Left renal pelvis (tissue), 4 donors: ENCODE measurements at regions not wholly inside any gene's neighbourhood (a gene's known extent, or its start where the extent isn't known, plus 50 kb on each side); places are given as distances from the start of the nearest gene placed in this dataset.
A peak's percentile ranks its signal among the peaks of the same experiment; 100 is the strongest.
"Not testable (repeated sequence)": the region's sequence is repeated elsewhere in the genome, so short reads cannot be mapped to it uniquely, and the experiment has no call there.

Experiments
- DNase-seq, 4 donors: peaks; one replicate each; pipeline ENCODE4 v3.0.0-alpha.2; 2013; ENCODE audit warnings: low read depth in 4 of 4, low spot score in 3 of 4

DNA sequence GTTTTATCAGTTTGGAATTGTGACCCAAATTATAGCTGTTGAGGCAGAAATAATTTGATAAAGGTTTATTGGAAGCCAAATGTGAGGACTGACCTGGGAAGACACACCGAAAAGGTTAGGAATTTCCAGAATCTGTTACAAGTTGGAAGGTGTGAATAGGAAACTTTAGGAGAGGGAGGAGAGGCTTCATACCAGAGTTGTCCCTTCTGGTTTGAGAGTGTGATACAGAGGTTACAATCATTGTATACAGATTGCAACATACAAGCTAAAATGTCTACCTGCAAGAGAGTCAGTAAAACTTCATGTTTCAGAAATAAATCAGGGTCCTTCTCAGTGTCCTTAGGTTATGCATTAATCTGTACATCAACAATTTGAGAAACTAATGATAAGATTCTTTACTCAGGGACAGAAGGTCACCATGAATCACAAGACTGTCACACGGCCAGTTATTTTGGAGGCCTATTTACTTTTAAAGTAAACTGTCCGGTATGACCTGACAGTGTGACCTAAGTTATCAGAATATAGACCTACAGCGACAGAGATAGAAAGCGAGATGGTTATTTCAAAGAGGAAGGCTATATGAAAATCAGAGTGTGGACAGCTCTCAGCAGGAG is 204.9 kb upstream of the CTNND2 start:
- no peak for DNase-seq

DNA sequence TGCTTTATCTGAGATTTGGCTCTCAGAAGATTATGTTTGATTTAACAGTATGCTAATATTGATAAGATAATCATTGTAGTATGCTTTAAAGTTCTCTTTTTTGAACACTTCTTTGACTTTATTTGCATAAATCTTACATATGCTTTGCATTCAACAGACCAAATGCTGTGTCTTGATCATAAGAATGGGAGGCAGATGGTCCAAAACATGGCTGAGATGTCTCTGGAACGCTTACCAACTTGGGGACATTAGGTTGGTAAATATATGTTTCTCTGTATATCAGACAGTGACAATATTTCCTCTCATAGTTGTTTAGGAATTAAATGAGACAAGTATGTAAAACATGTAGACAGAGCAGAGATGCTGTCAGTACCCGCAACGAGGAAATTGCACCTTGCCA is 197.9 kb upstream of the CTNND2 start:
- DNase-seq, result no peak

DNA sequence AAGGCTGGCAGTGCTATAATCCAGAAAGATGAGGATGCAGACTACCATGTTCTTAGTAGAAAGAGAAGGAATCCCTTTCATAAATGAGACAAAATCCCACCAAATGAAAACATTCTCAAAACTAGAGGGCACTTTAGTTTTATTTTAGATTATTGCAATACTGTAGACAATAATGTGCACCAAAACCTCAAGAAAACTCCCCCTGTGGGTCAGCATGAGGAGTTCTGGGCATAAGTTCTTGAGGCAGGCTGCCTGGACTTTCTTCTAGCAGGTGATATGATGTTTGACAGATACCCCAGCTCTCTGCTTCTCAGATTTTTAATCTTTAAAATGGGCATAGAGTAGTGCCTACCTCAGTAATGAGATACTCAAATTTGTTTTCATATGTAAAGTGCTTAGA is 196.3 kb upstream of the CTNND2 start:
- no peak for DNase-seq

DNA sequence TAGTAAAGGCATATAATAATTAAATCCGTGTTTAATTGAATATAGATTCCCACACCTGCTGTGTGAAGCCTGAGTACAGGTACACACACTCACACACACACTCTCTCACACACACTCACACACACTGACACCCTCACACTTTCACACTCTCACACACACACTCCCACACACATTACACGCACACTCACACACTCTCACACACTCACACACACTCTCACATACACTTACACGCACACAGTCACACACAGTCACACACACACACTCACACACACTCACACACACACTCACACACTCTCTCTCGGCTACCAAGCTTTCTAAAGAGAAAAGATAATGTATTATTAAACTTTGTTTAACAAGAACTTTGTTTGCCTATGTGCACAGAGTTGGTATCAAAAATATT is 195.1 kb upstream of the CTNND2 start:
- no peak for DNase-seq

DNA sequence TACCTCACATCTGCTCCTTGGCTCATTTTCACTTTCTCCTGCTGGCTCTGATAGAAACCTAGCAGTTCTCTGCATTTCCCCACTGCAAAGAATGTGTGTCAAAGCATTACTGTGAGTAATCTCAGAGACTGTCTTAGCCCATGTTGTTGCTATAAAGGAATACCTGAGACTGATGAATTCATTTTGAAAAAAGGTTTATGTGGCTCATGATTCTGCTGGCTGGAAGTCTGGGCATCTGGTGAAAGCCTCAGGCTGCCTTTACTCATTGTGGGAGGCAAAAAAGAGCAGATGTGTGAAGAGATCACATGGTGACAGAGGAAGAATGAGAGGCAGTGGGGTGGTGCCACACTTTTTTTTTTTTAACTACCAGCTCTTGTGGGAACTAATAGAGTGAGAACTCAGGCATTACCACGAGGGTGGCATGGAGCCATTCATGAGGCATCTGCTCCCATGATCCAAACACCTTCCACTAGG is 191.6 kb upstream of the CTNND2 start:
- no peak for DNase-seq

DNA sequence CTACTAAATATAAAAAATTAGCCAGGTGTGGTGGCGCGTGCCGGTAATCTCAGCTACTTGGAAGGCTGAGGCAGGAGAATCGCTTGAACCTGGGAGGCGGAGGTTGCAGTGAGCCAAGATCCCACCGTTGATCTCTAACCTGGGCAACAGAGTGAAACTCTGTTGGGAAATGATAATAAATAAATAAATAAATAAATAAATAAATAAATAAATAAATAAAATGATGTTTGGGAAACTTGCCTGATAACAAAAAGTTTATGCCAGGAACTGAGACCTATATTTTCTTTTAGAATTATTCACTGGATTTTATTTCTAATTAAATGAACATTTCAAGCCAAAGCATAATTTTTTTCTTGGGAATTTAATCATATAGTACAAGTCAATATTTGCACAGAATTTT is 189.3 kb upstream of the CTNND2 start:
- DNase-seq, result no peak

DNA sequence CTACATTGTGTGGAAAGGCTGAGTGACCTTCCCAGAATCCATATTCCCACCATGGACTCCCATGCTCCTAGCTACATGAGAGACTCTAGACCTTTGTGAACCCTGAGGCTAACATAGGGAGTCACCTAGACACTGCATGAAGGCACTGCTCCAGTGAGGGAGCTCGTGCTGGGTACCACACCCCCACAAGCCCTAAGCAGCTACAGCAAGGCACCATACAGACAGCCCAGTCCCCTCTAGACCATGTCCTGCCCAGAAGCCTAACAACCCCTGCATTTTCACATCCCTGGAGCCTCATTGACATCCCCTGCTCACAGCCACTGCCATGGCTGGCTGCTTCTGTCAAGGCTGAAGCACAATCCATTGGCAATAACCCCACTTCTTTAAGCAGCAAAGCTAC is 176.5 kb upstream of the CTNND2 start:
- DNase-seq, result no peak

DNA sequence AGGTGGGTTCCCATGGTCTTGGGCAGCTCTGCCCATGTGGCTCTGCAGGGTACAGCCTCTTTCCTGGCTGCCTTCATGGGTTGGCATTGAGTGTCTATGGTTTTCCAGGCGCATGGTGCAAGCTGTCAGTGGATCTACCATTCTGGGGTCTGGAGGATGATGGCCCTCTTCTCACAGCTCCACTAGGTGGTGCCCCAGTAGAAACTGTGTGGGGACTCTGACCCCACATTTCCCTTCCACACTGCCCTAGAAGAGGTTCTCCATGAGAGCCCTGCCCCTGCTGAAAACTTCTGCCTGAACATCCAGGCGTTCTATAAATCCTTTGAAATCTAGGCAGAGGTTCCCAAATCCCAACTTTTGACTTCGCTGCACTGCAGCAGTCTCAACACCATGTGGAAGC is 174.0 kb upstream of the CTNND2 start:
- not testable (repeated sequence) for DNase-seq

DNA sequence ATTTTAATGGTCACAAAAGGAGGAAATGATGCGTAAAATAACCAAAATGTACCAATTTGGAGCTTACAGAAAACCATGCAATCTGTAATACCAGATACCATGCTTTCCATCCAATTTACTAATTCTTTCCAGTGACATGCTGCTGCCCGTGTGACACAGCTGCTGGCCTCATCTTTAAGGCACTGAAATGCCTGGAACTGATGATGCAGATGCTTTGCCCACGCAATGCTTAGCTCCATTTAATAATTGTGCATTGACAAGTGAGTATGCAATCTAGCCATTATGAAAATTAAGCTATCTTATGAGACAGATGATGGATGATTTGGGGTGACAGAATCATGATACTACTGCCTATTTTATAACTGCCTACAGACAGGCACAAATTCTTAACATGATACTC is 169.2 kb upstream of the CTNND2 start:
- no peak for DNase-seq

DNA sequence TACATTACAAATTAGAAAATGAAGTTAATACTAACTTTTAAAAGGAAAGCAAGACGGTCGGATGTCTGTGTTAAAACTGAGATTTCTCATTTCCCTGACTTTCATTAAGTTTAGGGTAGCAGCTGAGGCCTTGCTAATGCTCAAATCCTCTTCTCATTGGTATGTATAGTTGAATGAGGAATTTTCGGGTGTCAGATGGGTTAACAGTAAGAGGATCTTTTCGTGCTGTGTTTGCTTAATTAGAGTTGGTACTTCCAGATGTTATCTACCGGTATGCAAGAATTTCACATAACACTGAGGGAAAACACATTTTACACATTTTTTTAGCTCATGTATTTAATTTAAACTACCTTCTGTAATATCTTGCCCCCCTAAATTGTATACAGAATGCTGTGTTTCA is 168.2 kb upstream of the CTNND2 start:
- DNase-seq, result no peak

DNA sequence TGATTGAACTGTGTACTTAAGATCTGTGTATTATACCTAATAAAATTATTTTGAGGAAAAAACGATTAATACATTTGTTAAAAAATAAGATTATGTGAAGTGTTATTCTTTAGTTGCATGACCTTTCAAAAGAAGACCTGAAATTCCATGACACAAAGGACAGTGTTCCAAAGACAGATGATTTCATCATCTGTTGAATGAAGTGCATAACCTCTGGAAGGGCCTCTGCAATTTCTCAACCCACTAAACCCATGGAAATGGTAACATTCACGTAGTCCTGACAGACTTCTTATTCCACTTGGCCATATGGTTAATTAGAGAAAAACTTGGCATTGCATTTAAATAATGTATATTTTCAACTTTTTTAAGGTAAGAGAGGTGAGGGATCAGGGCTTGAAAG is 167.2 kb upstream of the CTNND2 start:
- no peak for DNase-seq

DNA sequence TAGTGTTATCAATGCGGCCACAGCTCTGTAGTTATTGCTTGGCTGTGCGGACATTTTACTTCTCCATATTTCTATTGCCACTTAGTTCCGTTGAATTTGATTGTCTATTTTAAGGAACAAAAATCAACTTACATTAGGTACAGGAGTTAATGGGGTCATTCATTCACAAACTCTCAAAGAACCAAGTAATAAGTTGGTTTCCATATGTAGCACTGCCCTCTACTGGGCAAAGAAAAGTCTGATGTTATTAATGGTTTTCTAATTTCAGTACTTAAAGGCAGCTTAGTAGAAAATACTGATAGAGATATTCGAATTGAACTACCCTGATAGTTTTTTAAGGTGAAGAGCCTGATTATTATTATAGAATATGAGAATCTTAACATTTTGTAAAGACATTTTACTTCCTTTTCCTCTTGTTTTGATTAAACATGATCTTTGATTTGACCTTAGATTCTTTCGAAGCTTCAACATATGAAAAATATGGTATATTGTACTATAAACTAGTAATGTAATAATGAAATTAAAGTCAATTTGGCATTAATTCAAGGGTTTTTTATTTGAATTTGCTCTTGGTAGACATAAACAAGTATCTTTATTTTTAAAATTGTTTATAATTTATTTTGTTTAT is 119.5 kb upstream of the CTNND2 start:
- DNase-seq, result peak; percentile 8 to 19 (median 13)

DNA sequence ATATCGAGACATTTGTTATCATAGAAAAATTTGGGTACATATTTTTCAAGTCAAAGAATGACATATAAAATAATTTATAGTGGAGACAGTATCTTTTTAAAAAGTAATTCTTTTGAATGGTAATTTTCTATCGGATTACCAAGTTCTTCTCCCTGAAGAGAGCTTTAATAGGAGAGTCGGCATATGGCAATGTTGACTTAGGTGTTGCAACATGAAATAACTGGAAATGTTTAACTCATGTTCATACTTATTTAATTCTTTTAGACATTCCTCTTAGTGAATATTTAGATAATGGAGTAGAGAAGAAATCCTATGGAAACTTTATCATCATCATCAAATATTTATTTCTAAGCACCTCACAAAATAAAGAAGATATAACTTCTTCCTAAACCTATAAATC is 118.2 kb upstream of the CTNND2 start:
- no peak for DNase-seq

DNA sequence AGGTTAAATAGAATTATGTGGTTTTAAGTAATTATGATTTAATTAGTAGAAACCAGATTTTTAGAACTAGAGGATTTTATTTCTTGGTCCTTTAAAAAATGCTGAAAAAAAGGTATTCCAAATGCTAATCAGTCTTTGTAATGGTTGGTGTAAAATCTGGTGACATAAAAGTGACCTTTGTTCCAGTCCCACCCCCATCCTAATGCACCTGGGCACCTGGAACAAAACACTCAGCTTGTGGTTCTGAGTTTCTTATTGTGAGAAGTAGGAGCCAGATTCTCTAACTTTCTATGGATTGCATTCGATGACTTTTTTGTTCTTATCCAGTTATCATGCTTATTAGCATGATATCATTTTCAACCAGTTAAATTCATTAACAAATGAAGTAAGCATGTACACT is 115.1 kb upstream of the CTNND2 start:
- DNase-seq, result no peak

DNA sequence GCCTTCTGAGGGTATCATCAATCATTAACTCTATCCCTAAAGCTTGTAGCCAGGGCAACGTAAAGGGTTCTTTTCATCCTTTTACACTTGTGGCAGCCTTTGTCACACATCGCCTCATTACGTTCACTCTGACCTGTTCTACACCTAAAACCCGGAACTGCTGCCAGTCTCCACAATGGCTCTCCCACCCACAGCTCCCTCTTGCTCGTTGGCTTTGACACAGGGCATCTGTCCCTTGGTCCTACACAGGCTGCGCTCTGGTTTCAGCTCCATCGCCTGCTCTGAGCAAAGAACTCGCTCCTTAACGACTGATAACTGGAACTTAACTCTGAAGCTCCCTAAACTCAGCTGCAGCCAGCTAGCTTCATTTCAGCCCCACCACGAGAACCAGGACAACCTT is 112.8 kb upstream of the CTNND2 start:
- DNase-seq, result peak in 1 of 4 donors; percentile 1

DNA sequence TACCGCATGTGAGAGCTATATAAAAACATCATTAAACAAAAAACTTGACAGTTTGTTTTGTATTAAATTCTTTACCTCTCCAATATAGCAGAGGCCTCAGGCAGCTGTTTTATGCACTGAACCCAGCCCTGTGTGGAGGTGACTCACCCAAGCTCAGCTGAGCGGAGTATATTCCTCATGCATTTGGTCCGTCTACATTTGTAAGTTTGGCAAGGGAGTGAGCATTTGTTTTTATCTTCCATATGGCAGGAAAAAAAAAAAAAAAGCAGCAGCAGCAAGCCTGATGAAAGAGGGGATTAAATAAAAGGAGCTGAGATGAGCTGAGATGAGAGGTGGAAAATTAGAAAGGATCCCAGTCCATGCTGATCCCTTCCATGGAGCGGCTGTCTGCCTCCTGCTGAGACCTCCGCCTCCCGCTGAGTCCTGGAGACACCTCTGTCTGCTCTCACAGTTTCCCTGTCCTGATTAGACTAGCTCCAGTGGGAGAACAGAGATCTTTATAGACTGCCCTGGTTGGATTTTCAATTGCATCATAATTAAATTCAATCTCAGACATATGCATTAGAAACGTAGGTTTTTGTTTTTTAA is 112.0 kb upstream of the CTNND2 start:
- no peak for DNase-seq

DNA sequence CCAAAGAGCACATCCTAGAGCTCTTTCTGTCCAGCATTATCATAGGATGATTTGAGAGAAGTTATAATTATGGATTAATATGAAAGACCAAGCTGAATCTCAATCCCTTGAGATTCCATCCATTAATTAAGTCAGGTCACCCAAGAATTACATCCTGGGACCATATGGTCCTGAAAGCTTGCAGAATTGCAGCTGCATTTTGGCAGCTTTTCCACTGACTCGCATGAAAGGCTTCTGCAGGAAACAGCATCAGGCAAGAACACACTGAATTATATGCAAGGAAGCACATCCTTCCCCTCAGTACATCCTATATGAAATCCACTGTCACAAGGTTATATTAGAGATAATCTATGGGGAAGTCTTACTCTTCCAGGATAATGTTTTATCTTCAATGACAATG is 109.1 kb upstream of the CTNND2 start:
- DNase-seq, result no peak

DNA sequence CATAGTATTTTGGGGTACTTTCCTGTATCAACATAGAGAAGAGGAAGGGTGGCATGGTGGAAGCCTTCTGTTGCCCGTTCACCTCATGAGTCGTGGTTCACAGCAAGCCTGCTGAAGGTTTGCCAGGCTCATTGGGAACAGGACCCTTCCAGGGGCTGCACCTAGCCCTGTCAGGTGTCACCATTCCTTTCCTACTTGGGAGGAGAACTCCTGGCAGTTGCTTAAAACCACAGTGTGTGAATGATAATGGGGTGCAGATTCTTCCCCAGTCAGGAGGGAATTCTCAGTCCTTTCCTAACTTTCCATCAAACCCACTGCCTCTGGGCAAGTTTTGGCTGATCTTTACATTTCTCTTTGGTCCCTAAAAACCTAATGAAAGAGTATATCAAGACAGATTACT is 99.4 kb upstream of the CTNND2 start:
- DNase-seq, result no peak

DNA sequence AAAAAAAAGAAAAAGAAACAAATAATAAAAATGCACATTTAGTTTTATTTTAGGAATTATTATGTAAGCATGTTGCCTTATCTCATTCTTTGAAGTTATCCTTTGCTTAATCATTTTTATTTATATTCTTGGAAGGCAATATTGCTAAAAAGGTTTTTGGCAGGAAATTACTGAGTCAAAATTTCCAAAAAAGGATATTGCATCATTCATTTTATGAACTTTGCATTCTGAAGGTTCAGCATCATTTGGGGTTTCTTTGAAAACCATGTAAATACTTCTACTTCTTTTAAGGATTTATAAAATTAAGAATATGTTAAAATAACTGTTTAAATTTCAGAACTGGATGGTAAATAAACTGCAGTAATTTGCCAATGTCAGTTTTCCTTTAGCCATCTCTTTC is 94.2 kb upstream of the CTNND2 start:
- no peak for DNase-seq

DNA sequence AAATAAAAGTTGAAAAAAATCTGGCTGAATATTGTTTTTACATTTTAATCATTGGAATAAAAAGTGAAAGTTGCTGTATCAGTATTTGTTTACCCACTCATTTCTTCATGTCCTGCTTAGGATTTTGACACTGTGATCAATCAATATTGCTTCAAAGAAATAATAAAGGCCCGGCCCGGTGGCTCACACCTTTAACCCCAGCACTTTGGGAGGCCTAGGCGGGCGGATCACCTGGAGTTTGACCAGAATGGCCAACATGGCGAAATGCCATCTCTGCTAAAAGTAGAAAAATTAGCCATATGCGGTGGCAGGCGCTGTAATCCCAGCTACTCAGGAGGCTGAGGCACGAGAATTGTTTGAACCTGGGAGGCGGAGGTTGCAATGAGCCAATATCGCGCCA is 93.7 kb upstream of the CTNND2 start:
- no peak for DNase-seq

DNA sequence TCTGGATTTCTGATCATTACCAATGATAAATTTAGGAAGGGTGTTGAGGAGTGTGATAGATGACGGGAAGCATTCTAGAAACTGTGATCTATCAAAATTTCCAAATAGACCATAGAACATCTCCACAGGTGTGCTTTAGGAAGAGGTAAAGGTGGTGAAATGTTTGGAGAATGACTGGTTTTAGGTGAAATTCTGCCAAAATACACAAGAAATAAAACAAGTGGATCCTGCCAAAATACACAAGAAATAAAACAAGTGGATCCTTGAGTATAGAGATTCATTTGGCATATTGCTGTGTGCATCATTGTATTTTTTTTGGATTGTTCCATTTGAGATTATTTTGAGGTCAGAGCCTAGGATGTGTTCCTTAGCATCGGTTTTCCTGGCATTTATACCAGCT is 88.3 kb upstream of the CTNND2 start:
- no peak for DNase-seq

DNA sequence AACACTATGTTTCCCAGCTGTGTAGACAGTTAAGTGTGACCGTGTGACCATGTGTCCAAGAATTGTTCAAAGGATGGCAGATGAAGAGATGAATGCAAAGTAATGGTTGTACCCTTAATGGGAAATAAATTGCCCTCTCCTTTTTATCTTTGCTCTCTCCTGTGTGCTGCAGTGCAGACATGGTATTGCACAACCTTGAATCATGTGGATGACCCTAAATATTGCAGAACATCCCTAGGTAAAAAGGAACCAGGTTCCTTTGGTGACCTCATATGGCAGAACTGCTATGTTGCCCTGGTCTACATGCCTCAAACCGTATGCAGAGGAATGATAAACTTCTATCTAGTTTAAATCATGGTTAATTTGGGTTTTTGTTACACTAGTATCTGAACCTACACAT is 81.7 kb upstream of the CTNND2 start:
- no peak for DNase-seq

DNA sequence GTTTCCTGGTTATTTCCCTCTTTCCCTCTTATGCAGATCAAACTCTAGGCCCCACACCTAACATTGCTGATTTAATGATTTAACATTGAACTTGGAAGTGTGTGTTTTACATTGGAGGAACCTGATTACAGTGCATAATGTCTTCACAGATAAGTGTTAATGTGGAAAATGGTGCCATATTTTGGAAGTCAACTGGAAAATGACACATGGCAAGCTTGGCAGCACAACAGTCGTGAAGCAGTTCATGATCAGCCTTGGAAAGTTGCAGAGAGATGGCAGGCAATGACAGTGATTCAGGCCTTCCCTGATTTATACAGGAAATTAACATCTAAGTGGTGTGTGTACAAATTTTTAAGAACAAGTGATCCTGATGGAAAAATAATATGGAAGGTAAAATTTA is 80.0 kb upstream of the CTNND2 start:
- DNase-seq, result no peak
